A673 (cell line): ENCODE measurements at regions not wholly inside any gene's neighbourhood (a gene's known extent, or its start where the extent isn't known, plus 50 kb on each side); places are given as distances from the start of the nearest gene placed in this dataset.

Experiments
- BruUV-seq: library from RNA; stranded (reverse); fragments of 400-500 nt; replicated peaks from 2 replicates; lab custom pipeline; 2021; lab: Mats Ljungman, UMichigan
- CTCF ChIA-PET: fragments of 300-600 bp; sonication (Branson Sonifier 250); formaldehyde crosslinking; loops from one replicate; lab custom pipeline; 2022; ENCODE audit warnings: antibody characterized with exemption; lab: Charles Lee
- POLR2A ChIA-PET: fragments of 300-600 bp; sonication (Branson Sonifier 250); formaldehyde crosslinking; loops from one replicate; lab custom pipeline; 2022; ENCODE audit warnings: antibody characterized with exemption; ENCODE audit not compliant: low non-redundant PET; lab: Charles Lee
- DNase-seq: peaks from one replicate; pipeline ENCODE4 v3.0.0-alpha.2; 2015; ENCODE audit warnings: low spot score
- H3K27ac ChIP-seq: fragments of 200-600 bp; sonication (generic); 2 replicates; pipeline ENCODE4 v1.5.1; 2016; ENCODE audit warnings: mixed run types, low read depth, mild to moderate bottlenecking, mixed read lengths, antibody characterized with exemption, low read length; ENCODE audit not compliant: poor library complexity, severe bottlenecking
- H3K27me3 ChIP-seq: fragments of 200-600 bp; sonication (generic); replicated peaks from 2 replicates; pipeline ENCODE4 v1.6.1; 2017; ENCODE audit warnings: mixed run types, low read depth, mild to moderate bottlenecking, mixed read lengths, antibody characterized with exemption, low read length; ENCODE audit not compliant: insufficient read depth, poor library complexity
- H3K36me3 ChIP-seq: fragments of 200-600 bp; sonication (generic); 2 replicates; pipeline ENCODE4 v1.6.1; 2016; ENCODE audit warnings: mixed run types, mild to moderate bottlenecking, mixed read lengths, antibody characterized with exemption, low read length; ENCODE audit not compliant: insufficient read depth, poor library complexity, severe bottlenecking
- H3K4me1 ChIP-seq: fragments of 200-600 bp; sonication (generic); 2 replicates; pipeline ENCODE4 v1.6.1; 2017; ENCODE audit warnings: mixed run types, mild to moderate bottlenecking, mixed read lengths, antibody characterized with exemption, low read length; ENCODE audit not compliant: insufficient read depth, poor library complexity, severe bottlenecking
- H3K4me3 ChIP-seq: fragments of 200-600 bp; sonication (generic); 2 replicates; pipeline ENCODE4 v1.5.1; 2016; ENCODE audit warnings: low read depth, mixed run types, mild to moderate bottlenecking, mixed read lengths, low read length; ENCODE audit not compliant: poor library complexity, severe bottlenecking
- H3K9me3 ChIP-seq: fragments of 200-600 bp; sonication (generic); 2 replicates; pipeline ENCODE4 v1.6.1; 2016; ENCODE audit warnings: mixed run types, low read depth, mild to moderate bottlenecking, mixed read lengths, antibody characterized with exemption, low read length; ENCODE audit not compliant: poor library complexity, severe bottlenecking
- EZH2 ChIP-seq: fragments of 200-600 bp; sonication (generic); IDR thresholded peaks from 2 replicates; pipeline ENCODE4 v1.6.1; 2017; ENCODE audit warnings: borderline replicate concordance, low read depth, mild to moderate bottlenecking, mixed read lengths, antibody characterized with exemption, low read length; ENCODE audit not compliant: poor library complexity, severe bottlenecking
- intact Hi-C: fragments of 100-400 bp; cut with micrococcal nuclease; formaldehyde crosslinking; loops from one replicate; pipeline ENCODE4 v1.10.0; 2022; ENCODE audit not compliant: unreplicated experiment
- TF ChIP-seq, protein P1 (sequence below): fragments of 300-800, 200-600 bp; sonication (generic); conservative IDR thresholded peaks from 2 replicates; pipeline ENCODE4 v1.5.1; 2017; ENCODE audit warnings: low read depth, mild to moderate bottlenecking, antibody characterized with exemption, low read length, moderate library complexity, mixed read lengths

DNA sequence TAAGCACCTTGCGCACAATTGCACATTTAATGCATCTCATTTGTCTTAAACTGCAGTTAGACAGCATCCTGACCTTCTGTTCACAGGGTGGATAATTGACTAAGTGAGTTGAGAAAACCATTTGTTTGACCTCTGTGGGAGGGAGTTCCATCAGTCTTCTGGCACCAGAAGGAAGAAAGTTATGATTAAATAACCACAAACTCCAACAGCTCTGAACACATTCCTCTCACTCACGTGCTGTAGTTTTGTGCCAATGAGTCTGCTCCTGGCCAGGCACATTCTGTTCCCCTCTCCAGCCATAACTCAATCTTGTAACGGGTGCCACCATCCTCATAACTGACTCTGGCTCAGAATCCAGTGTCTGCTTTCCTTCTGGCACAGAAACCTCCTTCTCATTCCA is 817.2 kb downstream of the SLITRK1 start:
- POLR2A ChIA-PET = no interaction called here
- Histone ChIP-seq H3K27me3 (no peaks in the 10 kb centered on the region), H3K27ac (no peak overlapping the region), H3K36me3 (no peaks in the 10 kb centered on the region), H3K9me3 (no peaks in the 10 kb centered on the region), H3K4me3 (no peak overlapping the region), H3K4me1 (no peaks in the 10 kb centered on the region)
- no peak for TF ChIP-seq EZH2
- TF ChIP-seq, protein P1, sequence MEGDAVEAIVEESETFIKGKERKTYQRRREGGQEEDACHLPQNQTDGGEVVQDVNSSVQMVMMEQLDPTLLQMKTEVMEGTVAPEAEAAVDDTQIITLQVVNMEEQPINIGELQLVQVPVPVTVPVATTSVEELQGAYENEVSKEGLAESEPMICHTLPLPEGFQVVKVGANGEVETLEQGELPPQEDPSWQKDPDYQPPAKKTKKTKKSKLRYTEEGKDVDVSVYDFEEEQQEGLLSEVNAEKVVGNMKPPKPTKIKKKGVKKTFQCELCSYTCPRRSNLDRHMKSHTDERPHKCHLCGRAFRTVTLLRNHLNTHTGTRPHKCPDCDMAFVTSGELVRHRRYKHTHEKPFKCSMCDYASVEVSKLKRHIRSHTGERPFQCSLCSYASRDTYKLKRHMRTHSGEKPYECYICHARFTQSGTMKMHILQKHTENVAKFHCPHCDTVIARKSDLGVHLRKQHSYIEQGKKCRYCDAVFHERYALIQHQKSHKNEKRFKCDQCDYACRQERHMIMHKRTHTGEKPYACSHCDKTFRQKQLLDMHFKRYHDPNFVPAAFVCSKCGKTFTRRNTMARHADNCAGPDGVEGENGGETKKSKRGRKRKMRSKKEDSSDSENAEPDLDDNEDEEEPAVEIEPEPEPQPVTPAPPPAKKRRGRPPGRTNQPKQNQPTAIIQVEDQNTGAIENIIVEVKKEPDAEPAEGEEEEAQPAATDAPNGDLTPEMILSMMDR = no peak
- CTCF ChIA-PET = no interaction called here
- intact Hi-C loops = no loop called here
- BruUV-seq = no TSS peak
- DNase-seq = no peak

DNA sequence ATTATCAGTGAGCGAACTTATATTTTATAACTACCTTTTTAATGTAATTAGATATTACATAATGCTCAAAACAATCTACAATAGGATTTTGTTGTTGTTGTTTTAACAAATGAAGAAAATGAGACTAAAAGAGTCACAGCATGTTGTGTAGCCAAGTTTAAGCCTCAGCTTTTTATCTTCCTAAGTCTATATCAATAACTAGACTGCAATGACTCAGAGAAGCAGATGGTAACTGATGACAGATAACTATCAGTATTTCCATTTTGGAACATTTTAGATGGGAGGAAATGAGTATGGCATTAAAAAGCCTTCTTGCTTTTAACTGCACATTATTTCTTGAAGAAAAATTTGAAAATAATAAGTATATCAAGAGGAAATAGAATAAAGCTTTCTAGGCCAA is 825.2 kb downstream of the SLITRK1 start:
- CTCF ChIA-PET = no interaction called here
- Histone ChIP-seq H3K9me3 (no peaks in the 10 kb centered on the region), H3K4me1 (no peaks in the 10 kb centered on the region), H3K27ac (no peak overlapping the region), H3K4me3 (no peak overlapping the region), H3K36me3 (no peaks in the 10 kb centered on the region), H3K27me3 (no peaks in the 10 kb centered on the region)
- no peak for TF ChIP-seq EZH2
- TF ChIP-seq, protein P1 = no peak
- intact Hi-C loops = no loop called here
- POLR2A ChIA-PET = no interaction called here
- BruUV-seq = no TSS peak
- no peak for DNase-seq

DNA sequence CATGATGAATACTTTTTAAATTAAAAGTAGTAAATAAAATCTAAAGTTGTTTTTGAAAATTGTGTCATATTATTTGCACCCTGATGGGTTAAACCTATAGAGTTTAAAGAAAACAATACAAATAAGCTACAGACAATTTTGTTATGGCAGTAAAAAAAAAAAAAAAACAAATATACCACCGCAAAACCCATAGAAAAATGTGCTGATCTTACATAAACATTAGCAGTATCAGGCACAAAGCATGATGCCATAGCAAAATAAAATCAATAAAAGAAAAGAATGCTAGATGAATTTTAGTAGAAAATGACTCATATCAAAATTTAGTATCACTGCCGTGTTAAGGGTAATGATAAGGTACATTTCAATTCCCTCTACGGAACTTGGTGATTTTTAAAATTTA is 826.0 kb downstream of the SLITRK1 start:
- Histone ChIP-seq H3K27ac (no peak overlapping the region), H3K36me3 (no peaks in the 10 kb centered on the region), H3K4me3 (no peak overlapping the region), H3K4me1 (no peaks in the 10 kb centered on the region), H3K9me3 (no peaks in the 10 kb centered on the region), H3K27me3 (no peaks in the 10 kb centered on the region)
- ChIA-PET POLR2A (no interaction called here), CTCF (no interaction called here)
- BruUV-seq = no TSS peak
- DNase-seq = no peak
- TF ChIP-seq, protein P1 = no peak
- intact Hi-C loops = no loop called here
